GM04504 (cell line): ENCODE measurements at regions not wholly inside any gene's neighbourhood (a gene's known extent, or its start where the extent isn't known, plus 50 kb on each side); places are given as distances from the start of the nearest gene placed in this dataset.

Source experiments
- DNase-seq: peaks from one replicate; pipeline ENCODE4 v3.0.0-alpha.2; 2012; ENCODE audit warnings: low read depth

DNA sequence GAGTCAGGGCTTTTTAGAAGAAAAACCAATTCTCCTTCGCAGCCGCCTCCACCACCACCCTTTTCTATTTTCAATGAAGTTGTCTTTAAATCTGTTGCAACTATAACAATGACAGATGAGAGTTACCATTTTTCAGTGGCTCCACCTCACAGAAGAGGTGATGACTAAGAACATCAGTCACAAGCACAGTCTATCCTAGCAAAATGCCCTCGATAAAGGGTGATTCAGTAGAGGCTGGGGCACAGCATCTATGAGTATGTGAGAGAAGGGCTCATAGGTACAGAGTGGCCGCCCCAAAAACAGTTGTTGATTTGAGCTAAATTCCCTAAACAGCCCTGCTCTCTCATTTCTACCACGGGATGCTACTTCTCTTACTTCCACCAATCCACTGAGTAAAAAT is 310.8 kb upstream of the MGAT5 start:
- no peak for DNase-seq

DNA sequence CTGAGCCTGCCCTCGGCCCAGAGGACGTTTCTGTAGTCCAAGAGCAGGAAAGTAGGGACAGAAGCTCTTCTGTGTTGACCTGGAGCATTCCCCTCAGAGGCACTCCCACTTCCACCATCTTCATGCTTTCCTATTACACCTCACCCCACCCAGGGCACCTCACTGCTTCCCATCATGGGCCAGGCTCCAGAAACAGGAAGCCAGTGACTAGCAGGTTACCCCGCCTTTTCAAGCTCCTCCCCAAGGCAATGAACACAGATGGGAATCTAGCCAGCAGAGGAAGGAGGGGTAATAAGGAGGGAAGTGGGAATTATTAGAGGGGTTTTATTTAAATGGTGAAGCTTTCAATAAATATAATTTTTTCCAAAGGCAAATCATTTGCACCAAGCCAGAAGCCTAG is 308.8 kb upstream of the MGAT5 start:
- DNase-seq: no peak

- DNase-seq: no peak
Observed at GRCh38 chr2:133947057-133947456, 306.8 kb upstream of the MGAT5 start.

- DNase-seq: no peak
Observed at GRCh38 chr2:133948610-133949290, 305.1 kb upstream of the MGAT5 start.

- no peak for DNase-seq
Observed at GRCh38 chr2:133949595-133949994, 304.3 kb upstream of the MGAT5 start.

GRCh38 chr2:133951209-133951608 is 302.7 kb upstream of the MGAT5 start:
- no peak for DNase-seq

DNA sequence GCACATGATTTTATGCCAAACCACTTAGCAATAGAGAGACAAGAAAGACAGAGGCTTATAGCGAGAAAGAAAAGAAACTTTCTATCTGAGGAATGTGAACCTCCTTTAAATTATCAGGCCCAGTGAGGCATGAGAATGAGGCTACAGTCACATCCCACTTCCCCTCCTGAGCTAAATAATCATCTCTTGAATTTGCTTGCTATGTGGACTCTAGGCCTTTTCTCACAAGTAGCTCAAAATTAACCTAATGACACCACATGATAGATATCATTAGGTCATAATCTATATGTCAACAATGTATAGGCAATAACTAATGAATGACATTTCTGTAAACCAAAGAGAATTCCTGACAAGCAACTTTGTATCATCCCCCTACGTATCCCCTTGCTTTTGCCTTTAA is 301.5 kb upstream of the MGAT5 start:
- DNase-seq: no peak

GRCh38 chr2:133952896-133953295 is 301.0 kb upstream of the MGAT5 start:
- DNase-seq: no peak

- no peak for DNase-seq
Observed at GRCh38 chr2:133953524-133953923, 300.3 kb upstream of the MGAT5 start.

- DNase-seq: no peak
Observed at GRCh38 chr2:133954636-133955035, 299.2 kb upstream of the MGAT5 start.

GRCh38 chr2:133955169-133955568 is 298.7 kb upstream of the MGAT5 start:
- no peak for DNase-seq

DNA sequence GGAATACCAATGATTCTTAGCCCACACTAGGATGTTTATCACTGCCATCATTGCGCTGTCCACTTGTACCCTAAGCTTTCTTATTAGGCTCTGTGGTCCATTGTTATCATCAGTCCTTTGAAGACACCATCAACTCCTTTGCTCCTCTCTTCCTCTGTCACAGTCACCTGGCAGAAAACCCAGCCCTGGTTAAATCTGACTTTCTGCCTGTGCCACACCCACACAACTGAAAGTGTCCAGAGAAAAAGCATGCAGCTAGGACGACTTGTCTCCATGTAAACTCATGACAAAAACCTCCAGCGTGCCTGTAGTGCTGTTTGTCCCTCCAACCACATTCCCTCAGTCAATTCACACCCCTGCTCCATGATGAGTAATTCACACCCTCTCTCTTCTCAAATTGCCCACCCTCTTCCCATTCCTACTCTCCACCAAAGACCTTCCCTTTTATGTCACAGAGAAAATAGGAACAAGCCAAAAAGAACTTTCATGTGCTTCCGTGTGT is 297.4 kb upstream of the MGAT5 start:
- no peak for DNase-seq

DNA sequence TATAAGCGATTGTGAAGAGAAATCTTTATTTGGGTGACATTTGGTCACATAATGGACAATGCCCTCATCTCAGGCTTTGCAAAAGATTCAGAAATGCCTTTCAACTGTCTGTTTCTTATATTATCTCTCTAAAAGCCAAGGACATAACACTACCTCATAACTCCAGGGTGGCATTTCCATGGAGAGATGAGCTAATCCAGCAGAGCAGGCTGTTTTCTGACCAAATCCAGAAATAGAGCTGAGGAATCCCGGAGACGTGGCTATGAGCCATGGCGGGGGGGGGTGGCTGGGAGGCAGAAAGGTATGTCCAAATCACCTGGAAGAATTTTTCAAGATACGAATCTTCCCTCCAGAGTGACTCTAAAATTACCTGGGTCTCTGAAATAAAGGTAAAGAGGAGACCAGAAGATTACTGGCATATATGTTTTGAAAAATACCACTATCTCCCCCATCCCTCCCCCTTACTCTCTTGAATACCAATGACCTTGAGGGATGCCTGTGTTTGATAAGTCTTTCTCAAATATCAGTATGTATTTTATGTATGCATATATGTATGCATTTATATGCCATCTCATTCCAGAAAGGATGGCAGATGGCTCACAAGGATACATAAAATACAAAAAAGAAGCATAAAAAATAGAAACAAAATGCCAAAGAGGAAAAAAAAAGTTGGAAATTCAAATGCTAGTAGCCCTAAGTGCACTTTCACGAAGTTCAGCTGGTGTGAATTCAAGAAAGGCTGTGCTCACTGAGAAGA is 296.0 kb upstream of the MGAT5 start:
- DNase-seq: no peak

DNA sequence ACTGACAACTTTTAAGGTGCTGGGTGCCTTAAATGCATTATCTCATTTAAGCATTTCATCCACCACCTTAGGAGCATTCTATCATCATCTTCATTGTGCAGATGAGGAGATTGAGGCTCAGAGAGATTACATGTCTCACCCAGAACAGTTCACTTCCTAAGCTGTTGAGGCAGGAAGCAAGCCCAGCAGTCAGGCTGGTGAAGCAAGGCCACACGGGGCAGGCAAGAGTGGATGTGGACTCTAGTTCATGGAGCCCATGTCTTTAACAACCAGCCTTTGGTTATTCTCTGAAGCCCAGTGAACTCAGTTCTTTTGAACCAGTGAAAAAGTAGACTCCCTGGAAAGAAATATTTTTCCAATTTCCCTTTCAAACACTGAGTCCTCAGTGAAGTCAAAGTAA is 294.8 kb upstream of the MGAT5 start:
- no peak for DNase-seq

DNA sequence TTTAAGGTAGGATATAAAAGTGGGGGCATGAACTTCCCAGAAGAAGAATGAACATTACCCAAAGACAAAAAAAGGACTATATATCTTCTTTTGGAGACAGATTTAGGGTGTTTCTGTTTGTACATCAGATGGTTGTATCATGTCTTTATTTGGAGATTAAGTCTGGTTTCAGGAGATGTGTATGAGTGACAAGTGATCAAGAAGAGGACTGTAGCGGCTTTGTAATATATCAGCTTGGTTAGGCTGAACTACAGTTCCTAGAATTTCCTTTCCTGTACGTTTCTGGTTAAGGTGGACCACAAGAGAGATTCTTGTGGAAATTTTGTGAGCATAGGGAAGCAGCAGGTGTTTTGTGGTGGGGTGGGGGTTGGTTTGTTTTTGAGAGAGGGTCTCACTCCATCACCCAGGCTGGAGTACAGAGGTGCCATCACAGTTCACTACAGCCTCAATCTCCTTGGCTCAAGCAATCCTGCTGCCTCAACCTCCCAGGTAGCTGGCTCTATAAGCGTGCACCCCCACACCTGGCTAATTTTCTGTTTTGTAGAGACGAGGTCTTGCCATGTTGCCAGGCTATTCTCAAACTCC is 287.1 kb upstream of the MGAT5 start:
- no peak for DNase-seq

DNA sequence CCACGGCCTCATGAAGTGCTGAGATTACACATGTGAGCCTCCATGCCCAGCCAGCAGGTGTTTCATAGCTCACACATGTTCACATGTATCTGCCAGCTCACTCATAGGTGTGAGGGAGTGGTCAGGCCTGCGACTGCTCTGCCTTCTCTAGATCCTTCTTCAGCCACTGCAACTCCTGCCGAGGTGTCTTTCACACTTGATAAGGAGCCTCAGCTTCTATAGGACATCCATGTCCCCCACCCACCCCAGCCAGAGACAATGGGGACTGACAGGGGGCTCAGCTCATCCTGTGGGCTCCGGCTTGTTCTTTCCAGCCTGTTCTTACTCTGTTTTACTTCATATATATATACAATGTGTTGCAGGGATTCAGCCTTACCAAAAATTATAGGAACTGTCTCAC is 286.5 kb upstream of the MGAT5 start:
- DNase-seq: no peak

DNA sequence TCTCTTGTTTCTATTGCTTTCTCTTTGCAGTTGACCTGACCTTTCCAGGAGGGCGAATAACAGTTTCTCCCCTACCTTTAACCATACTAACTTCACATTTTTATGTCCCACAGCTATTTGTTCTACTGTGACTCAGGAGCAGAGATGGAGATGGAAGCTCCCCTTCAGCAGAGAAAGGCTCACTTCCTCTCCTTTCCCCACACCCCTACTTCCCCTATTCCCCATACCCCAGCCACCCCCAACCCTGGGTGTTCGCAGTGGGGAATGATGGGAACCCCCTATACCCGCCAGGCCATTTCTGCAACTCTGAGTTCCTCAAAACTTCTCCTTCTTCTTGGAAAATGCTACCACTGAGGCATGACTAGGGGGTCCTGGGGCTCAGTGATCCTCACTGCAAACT is 285.4 kb upstream of the MGAT5 start:
- no peak for DNase-seq

GRCh38 chr2:133970641-133971040 is 283.2 kb upstream of the MGAT5 start:
- no peak for DNase-seq

- no peak for DNase-seq
Observed at GRCh38 chr2:133972297-133972696, 281.6 kb upstream of the MGAT5 start.

- peak; percentile 22 for DNase-seq
Observed at GRCh38 chr2:133972786-133973185, 281.1 kb upstream of the MGAT5 start.

GRCh38 chr2:133974353-133974752 is 279.5 kb upstream of the MGAT5 start:
- no peak for DNase-seq

- no peak for DNase-seq
Observed at GRCh38 chr2:133975135-133975534, 278.7 kb upstream of the MGAT5 start.

DNA sequence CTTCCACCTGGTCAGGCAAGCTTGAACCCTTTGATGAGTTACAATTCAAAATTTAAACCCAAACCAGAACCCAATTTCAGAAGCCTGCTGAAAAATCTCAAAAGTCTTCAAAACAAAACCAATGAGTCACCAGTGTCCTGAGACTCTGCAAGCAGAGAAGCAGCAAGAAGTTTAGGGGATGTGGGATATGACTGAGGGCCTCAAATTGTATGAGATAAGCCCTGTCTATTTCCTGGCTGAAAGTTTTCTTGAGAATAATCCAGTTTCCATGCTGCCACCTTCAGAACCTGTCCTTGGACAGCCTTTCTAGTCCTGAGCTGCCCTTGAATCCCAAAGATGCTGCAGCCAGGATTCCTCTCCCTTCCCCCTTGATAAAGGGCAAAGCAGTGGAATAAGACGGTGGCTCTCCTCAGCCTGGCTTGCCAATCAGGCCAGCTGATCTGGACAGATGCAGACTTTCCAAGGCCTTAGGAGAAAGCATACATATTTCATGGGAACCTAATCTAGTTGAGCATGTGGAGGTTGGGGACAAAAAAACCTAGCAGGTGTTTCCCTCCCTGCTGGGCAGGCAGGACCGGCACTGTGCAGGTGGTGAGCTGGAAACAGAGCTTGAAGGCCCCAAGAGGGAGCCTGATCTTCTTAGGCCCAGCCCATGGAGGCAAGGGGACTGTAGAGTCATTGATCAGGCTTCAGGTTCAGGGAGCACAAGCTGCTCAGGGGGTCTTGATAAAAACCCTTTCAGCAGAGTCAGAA is 278.0 kb upstream of the MGAT5 start:
- DNase-seq: no peak
